Ascending aorta (tissue), 2 donors: ENCODE measurements at regions not wholly inside any gene's neighbourhood (a gene's known extent, or its start where the extent isn't known, plus 50 kb on each side); places are given as distances from the start of the nearest gene placed in this dataset.
A peak's percentile ranks its signal among the peaks of the same experiment; 100 is the strongest.

Experiments
- DNase-seq, 2 donors: peaks; one replicate each; pipeline ENCODE4 v3.0.0-alpha.2; 2019; ENCODE audit warnings: low spot score in 2 of 2
- H3K27ac ChIP-seq, 2 donors: fragments of 200-600 bp; sonication (generic); one replicate each; pipeline ENCODE4 v1.5.1; 2016 to 2017; ENCODE audit warnings: mild to moderate bottlenecking in 1 of 2
- H3K27me3 ChIP-seq: fragments of 200-600 bp; sonication (generic); one replicate; pipeline ENCODE4 v1.5.1; 2017
- H3K36me3 ChIP-seq, 2 donors: fragments of 200-600 bp; sonication (generic); one replicate each; pipeline ENCODE4 v1.5.1; 2016
- H3K4me1 ChIP-seq, 2 donors: fragments of 200-600 bp; sonication (generic); one replicate each; pipeline ENCODE4 v1.5.1; 2016 to 2017; ENCODE audit warnings: mild to moderate bottlenecking in 1 of 2
- H3K4me3 ChIP-seq, 2 donors: fragments of 200-600 bp; sonication (generic); one replicate each; pipeline ENCODE4 v1.5.1; 2016 to 2017; ENCODE audit warnings: mild to moderate bottlenecking in 1 of 2
- H3K9me3 ChIP-seq, 2 donors: fragments of 200-600 bp; sonication (generic); one replicate each; pipeline ENCODE4 v1.5.1; 2016
- intact Hi-C: fragments of 100-400 bp; cut with DNase I; formaldehyde crosslinking; loops from one replicate; pipeline ENCODE4 v1.15.1; 2023
- TF ChIP-seq, protein P1 (sequence below), 3 experiments: fragments of 200-600 bp in 2 of 3; fragments of 450-650 bp in 1 of 3; sonication (generic) in 2 of 3; IDR thresholded peaks; one replicate each; pipeline ENCODE4 v1.5.1; 2016 to 2019; ENCODE audit warnings: antibody characterized with exemption in 3 of 3, mild to moderate bottlenecking in 1 of 3, moderate library complexity in 1 of 3

DNA sequence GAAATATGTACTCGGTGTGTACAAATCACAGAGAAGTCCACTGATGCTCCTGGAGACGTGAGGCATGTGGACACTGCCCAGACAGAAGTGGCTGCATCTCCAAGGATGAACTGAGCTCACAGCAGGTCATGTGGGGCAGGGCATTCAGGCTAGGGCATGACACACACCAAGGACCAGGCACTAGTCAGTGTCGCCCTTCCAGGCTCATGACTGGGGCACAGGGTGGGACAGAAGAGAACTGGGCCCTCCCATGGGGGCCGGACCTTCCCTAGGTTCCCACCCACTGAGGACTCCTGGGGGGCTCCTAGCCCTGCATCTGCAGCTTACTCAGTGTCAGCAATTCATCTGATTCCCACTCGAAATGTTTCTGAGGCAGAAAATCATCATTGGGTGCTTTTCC is 256.8 kb upstream of the IRX4 start:
- H3K36me3 ChIP-seq: no peaks in the 10 kb centered on the region
- no peaks in the 10 kb centered on the region for H3K4me1 ChIP-seq
- no peak overlapping the region for H3K4me3 ChIP-seq
- TF ChIP-seq, protein P1, sequence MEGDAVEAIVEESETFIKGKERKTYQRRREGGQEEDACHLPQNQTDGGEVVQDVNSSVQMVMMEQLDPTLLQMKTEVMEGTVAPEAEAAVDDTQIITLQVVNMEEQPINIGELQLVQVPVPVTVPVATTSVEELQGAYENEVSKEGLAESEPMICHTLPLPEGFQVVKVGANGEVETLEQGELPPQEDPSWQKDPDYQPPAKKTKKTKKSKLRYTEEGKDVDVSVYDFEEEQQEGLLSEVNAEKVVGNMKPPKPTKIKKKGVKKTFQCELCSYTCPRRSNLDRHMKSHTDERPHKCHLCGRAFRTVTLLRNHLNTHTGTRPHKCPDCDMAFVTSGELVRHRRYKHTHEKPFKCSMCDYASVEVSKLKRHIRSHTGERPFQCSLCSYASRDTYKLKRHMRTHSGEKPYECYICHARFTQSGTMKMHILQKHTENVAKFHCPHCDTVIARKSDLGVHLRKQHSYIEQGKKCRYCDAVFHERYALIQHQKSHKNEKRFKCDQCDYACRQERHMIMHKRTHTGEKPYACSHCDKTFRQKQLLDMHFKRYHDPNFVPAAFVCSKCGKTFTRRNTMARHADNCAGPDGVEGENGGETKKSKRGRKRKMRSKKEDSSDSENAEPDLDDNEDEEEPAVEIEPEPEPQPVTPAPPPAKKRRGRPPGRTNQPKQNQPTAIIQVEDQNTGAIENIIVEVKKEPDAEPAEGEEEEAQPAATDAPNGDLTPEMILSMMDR (IDR thresholded peaks at IDR 0.05): no peak
- no peaks in the 10 kb centered on the region for H3K27me3 ChIP-seq
- DNase-seq: peak in 1 of 2 donors; percentile 38
- H3K9me3 ChIP-seq: no peaks in the 10 kb centered on the region
- intact Hi-C loops: no loop called here
- H3K27ac ChIP-seq: no peak overlapping the region

DNA sequence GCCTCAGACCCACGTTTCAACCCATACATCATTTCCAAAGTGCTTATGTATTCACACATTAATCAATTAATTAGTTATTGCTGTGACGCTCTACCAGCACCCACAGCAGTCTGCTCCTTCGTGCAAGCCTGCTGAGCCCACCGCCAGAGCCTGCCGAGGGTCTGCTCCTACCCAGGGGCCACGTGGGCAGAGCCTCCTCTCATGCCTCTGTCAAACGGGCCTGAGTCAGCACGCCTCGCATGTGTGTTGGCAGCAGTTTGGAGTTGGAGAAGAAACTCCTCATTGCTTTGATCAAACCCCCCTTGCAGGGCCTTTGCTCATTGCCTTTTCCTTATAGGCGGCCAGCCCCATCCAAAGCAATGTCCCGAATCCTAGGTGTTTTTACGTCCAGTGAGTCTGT is 256.2 kb upstream of the IRX4 start:
- TF ChIP-seq, protein P1 (IDR thresholded peaks at IDR 0.05): no peak
- no peaks in the 10 kb centered on the region for H3K36me3 ChIP-seq
- no peak overlapping the region for H3K27ac ChIP-seq
- H3K4me1 ChIP-seq: no peaks in the 10 kb centered on the region
- intact Hi-C loops: no loop called here
- no peak overlapping the region for H3K4me3 ChIP-seq
- H3K9me3 ChIP-seq: no peaks in the 10 kb centered on the region
- DNase-seq: peak in 1 of 2 donors; percentile 27
- no peaks in the 10 kb centered on the region for H3K27me3 ChIP-seq

DNA sequence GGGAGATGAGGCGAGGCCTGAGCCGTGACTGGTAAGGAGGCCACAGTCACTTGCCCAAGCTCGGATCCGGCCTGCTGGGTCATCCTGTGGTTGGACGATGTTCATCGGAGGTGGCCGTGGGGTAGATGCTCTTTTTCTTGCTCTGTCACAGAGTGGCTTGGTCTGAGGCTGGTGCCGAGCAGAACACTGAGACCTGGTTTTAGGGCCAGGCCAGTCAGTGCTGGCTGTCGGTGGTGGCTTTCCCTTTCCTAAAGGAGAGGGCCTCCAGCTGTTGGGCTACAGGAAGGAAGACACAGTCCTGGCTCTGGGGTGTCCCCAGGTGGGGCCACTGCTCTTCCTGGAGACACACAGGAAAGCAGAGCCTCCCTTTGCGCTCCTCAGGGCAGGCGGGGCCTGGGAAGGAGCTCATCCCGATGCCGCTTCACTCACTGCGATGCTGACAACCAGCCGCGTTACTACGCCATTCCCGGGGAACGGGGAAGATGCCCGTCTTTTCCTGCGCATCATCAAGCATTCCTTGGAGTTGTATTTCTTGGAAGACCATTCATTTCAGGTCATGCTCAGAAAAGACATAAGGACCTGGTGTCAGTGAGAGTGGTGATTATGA is 254.8 kb upstream of the IRX4 start:
- H3K27me3 ChIP-seq: no peaks in the 10 kb centered on the region
- no peak overlapping the region for H3K4me3 ChIP-seq
- H3K27ac ChIP-seq: no peak overlapping the region
- intact Hi-C loops: no loop called here
- no peaks in the 10 kb centered on the region for H3K9me3 ChIP-seq
- peak in 1 of 2 donors; percentile 58 for DNase-seq
- no peaks in the 10 kb centered on the region for H3K36me3 ChIP-seq
- TF ChIP-seq, protein P1 (IDR thresholded peaks at IDR 0.05): no peak
- H3K4me1 ChIP-seq: no peaks in the 10 kb centered on the region

DNA sequence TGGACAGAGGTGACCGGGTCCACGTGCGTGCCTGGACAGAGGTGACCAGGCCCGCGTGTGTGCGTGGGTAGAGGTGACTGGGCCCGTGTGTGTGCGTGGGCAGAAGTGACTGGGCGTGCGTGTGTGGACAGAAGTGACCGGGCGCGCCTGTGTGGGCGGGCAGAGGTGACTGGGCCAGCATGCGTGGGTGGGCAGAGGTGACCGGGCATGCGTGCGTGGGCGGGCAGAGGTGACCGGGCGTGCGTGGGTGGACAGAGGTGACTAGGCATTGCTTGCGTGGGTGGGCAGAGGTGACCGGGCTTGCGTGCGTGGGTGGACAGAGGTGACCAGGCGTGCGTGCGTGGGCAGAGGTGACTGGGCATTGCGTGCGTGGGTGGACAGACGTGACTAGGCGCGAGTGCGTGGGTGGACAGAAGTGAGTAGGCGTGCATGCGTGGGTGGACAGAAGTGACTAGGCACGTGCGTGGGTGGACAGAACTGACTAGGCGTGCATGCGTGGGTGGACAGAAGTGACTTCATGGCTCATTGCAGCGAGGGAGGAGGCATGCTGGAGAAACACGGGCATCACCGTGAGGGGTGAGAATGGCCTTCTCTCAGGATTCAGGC is 254.1 kb upstream of the IRX4 start:
- no peaks in the 10 kb centered on the region for H3K9me3 ChIP-seq
- intact Hi-C loops: no loop called here
- H3K4me3 ChIP-seq: no peak overlapping the region
- H3K36me3 ChIP-seq: no peaks in the 10 kb centered on the region
- TF ChIP-seq, protein P1 (IDR thresholded peaks at IDR 0.05): no peak
- no peak overlapping the region for H3K27ac ChIP-seq
- no peaks in the 10 kb centered on the region for H3K4me1 ChIP-seq
- H3K27me3 ChIP-seq: no peaks in the 10 kb centered on the region
- peak in 1 of 2 donors; percentile 28 for DNase-seq

GRCh38 chr5:2135833-2136232 is 253.1 kb upstream of the IRX4 start:
- Histone ChIP-seq H3K36me3 (no peaks in the 10 kb centered on the region), H3K4me1 (no peaks in the 10 kb centered on the region), H3K4me3 (no peak overlapping the region), H3K27me3 (no peaks in the 10 kb centered on the region), H3K9me3 (no peaks in the 10 kb centered on the region), H3K27ac (no peak overlapping the region)
- TF ChIP-seq, protein P1 (IDR thresholded peaks at IDR 0.05): no peak
- DNase-seq: peak in 1 of 2 donors; percentile 28
- intact Hi-C loops: no loop called here
